ENCODE measurements at regions not wholly inside any gene's neighbourhood (a gene's known extent, or its start where the extent isn't known, plus 50 kb on each side); places are given as distances from the start of the nearest gene placed in this dataset.

DNA sequence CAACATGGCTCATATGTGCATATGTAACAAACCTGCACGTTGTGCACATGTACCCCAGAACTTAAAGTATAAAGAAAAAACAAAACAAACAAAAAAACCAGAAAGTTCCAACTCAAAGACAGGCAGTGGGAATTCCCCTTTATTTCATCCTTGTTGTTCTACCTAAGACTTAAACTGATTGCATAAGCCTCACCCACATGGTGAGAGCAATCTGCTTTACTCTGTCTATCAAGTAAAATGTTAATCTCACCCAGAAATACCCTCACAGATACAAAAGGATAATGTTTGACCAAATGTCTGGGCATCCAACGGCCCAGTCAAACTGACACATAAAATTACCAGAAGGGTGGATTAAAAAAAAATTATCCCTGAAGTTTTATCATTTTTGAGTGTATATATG is 190.9 kb upstream of the PLSCR5 start:
- Mint-ChIP-seq H3K4me3 (no peak overlapping the region), H3K9me3 (peaks cover 2% of the 10 kb centered on the region), H3K27me3 (ENCODE audit: low read depth) (no peaks in the 10 kb centered on the region), H3K27ac (no peak overlapping the region), H3K36me3 (ENCODE audit: low read depth) (no peaks in the 10 kb centered on the region), H3K4me1 (ENCODE audit: low read depth) (no peaks in the 10 kb centered on the region)
- intact Hi-C loops (cut with micrococcal nuclease) = no loop called here
- DNase-seq = no peak
- CTCF ChIA-PET = no interaction called here

DNA sequence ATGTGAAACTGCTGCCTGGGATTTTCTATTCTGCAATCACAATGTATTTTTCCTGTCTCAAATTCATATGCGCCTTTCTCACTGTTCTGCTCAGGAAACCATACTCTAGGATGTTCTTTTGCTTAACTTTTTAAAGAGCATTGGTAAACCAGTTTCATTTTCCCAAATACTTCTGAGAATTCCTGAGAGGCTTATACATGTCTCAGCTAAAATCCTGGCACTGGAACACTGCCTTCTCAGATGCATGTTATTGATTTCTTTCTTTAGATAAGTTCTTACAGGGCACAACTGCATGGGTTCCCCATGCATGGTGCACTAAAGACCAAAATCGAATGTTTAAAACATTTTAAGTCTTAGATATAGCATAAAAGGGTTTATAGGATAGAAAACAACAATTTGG is 178.3 kb upstream of the PLSCR5 start:
- H3K27me3 Mint-ChIP-seq (ENCODE audit: low read depth) = no peaks in the 10 kb centered on the region
- no peaks in the 10 kb centered on the region for H3K4me1 Mint-ChIP-seq (ENCODE audit: low read depth)
- no peak overlapping the region for H3K27ac Mint-ChIP-seq
- DNase-seq = no peak
- H3K4me3 Mint-ChIP-seq = no peak overlapping the region
- intact Hi-C loops (cut with micrococcal nuclease) = no loop called here
- no peaks in the 10 kb centered on the region for H3K36me3 Mint-ChIP-seq (ENCODE audit: low read depth)
- no peaks in the 10 kb centered on the region for H3K9me3 Mint-ChIP-seq
- CTCF ChIA-PET = no interaction called here

DNA sequence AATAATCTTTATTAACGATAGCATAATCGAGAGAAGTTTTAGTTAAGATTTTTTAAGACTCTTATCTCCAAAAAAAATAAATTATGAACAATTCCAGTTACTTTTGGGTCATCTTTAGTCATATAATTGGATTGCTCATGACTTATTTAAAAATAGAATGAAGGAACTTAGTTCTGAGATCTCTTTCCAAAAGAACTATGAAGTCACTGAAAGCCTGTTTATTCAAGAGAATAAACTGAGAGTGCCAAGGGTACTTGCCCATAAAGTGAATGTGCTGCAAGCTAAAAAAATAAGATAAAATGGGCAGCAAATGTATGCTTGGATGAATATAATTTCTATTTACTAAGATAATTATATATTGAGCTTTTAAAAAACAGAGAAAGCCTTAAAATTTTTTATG is 176.5 kb upstream of the PLSCR5 start:
- Mint-ChIP-seq H3K9me3 (no peaks in the 10 kb centered on the region), H3K27ac (no peak overlapping the region), H3K27me3 (ENCODE audit: low read depth) (no peaks in the 10 kb centered on the region), H3K4me1 (ENCODE audit: low read depth) (no peaks in the 10 kb centered on the region), H3K36me3 (ENCODE audit: low read depth) (no peaks in the 10 kb centered on the region), H3K4me3 (no peak overlapping the region)
- CTCF ChIA-PET = no interaction called here
- intact Hi-C loops (cut with micrococcal nuclease) = no loop called here
- no peak for DNase-seq

DNA sequence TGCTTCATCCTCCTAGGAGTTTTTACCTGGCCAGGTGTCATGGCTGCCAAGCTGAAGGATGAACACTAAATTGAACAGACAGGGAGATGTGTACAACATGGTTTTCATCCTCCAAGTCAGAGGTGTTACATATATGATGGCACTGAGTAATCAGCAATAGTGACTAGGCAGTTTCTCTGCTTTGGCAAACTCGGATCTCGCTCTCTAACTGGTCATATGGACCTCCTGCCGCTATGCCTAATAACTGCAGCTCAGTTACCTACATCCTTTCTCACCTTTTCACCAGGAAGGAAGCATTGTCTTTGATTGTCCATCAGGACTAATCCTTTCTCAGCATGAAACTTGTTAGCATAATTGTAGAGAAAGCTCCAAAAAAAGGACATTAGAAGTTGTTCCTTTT is 175.9 kb upstream of the PLSCR5 start:
- H3K4me1 Mint-ChIP-seq (ENCODE audit: low read depth) = no peaks in the 10 kb centered on the region
- no peak overlapping the region for H3K27ac Mint-ChIP-seq
- no peaks in the 10 kb centered on the region for H3K36me3 Mint-ChIP-seq (ENCODE audit: low read depth)
- no peak overlapping the region for H3K4me3 Mint-ChIP-seq
- no peak for DNase-seq
- intact Hi-C loops (cut with micrococcal nuclease) = no loop called here
- H3K9me3 Mint-ChIP-seq = no peaks in the 10 kb centered on the region
- CTCF ChIA-PET = no interaction called here
- H3K27me3 Mint-ChIP-seq (ENCODE audit: low read depth) = no peaks in the 10 kb centered on the region

DNA sequence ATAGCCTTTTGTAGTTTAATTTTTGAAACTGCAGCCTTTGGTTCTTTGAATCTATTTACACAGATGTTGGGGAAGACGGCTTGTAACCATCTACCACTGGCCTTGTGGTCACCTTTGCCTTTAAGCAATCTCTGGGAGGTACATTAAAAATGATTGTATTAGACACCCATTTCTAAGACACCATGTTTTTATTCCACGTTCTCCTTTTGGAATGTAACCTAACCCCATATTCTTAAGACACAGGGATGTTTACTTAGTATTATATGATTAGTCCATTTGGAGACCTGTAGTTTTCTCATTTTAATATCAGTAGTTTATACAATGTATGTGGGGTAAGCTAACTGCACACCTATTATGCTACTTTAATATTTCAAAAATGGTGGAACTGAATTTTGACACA is 175.1 kb upstream of the PLSCR5 start:
- Mint-ChIP-seq H3K9me3 (no peaks in the 10 kb centered on the region), H3K27ac (no peak overlapping the region), H3K4me1 (ENCODE audit: low read depth) (no peaks in the 10 kb centered on the region), H3K4me3 (no peak overlapping the region), H3K36me3 (ENCODE audit: low read depth) (no peaks in the 10 kb centered on the region), H3K27me3 (ENCODE audit: low read depth) (no peaks in the 10 kb centered on the region)
- CTCF ChIA-PET = no interaction called here
- intact Hi-C loops (cut with micrococcal nuclease) = no loop called here
- DNase-seq = no peak

DNA sequence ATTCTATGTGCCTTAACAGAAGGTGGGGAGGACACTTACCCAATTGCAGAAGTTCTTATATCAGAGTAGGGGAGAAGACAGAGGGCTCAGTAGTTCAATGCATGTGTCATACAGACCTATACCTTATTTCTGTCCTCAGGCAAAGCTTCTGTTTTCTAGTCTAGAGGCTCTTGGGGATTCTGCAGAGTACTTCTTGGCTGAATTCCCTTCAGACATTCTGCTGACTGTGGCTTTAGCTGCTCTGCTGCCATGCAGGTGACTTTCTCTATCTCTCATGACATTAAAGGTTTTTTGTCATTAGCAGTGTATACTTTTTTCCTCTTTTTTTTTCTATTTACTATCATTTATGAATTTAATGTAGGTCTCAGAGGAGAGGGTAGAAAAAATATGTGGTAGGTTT is 172.8 kb upstream of the PLSCR5 start:
- Mint-ChIP-seq H3K9me3 (no peaks in the 10 kb centered on the region), H3K27ac (no peak overlapping the region), H3K4me1 (ENCODE audit: low read depth) (no peaks in the 10 kb centered on the region), H3K4me3 (no peak overlapping the region), H3K36me3 (ENCODE audit: low read depth) (no peaks in the 10 kb centered on the region), H3K27me3 (ENCODE audit: low read depth) (no peaks in the 10 kb centered on the region)
- CTCF ChIA-PET = interaction anchor here (0.7 kb wide), 1 partner anchor 55 kb away, joined by 4 read pairs; no protein-coding TSS in a partner anchor
- intact Hi-C loops (cut with micrococcal nuclease) = no loop called here
- DNase-seq = no peak

DNA sequence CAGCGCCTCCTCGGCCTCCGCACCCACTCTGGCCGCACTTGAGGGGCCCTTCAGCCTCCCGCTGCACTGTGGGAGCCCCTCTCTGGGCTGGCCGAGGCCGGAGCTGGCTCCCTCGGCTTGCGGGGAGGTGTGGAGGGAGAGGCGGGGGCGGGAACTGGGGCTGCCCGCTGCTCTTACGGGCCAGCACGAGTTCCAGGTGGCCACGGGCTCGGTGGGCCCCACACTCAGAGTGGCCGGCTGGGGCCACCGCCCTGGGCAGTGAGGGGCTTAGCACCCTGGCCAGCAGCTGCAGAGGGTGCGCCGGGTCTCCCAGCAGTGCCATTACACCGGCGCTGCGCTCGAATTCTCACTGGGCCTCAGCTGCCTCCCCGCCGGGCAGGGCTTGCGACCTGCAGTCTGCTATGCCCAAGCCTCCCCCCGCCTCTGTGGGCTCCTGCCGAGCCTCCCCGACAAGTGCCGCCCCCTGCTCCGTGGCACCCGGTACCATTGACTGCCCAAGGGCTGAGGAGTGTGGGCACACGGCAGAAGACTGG is 167.1 kb upstream of the PLSCR5 start:
- Mint-ChIP-seq H3K9me3 (no peaks in the 10 kb centered on the region), H3K27ac (no peak overlapping the region), H3K27me3 (ENCODE audit: low read depth) (no peaks in the 10 kb centered on the region), H3K4me3 (no peak overlapping the region), H3K36me3 (ENCODE audit: low read depth) (no peaks in the 10 kb centered on the region), H3K4me1 (ENCODE audit: low read depth) (no peaks in the 10 kb centered on the region)
- CTCF ChIA-PET = no interaction called here
- no peak for DNase-seq
- intact Hi-C loops (cut with micrococcal nuclease) = no loop called here

DNA sequence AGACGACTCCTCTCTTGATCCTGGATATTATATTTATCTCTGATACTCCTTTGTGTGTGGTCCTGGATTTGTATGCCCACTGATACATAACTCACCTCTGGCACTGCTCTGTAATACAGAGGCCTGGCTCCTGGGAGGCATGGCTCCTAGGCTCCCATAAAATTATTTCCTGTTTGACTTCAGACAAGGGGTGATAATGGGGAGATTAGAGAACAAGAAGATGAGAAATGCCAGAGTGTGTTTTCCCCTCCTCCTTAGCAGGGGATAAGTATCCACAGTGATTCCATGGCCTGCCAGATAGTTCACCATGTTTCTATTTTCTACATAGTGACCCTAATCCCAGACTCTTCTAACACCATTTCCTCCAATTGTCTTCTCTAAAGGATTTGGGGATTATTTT is 165.7 kb upstream of the PLSCR5 start:
- H3K4me1 Mint-ChIP-seq (ENCODE audit: low read depth) = no peaks in the 10 kb centered on the region
- no peaks in the 10 kb centered on the region for H3K36me3 Mint-ChIP-seq (ENCODE audit: low read depth)
- no peaks in the 10 kb centered on the region for H3K9me3 Mint-ChIP-seq
- CTCF ChIA-PET = no interaction called here
- H3K4me3 Mint-ChIP-seq = no peak overlapping the region
- no peak for DNase-seq
- intact Hi-C loops (cut with micrococcal nuclease) = no loop called here
- no peaks in the 10 kb centered on the region for H3K27me3 Mint-ChIP-seq (ENCODE audit: low read depth)
- H3K27ac Mint-ChIP-seq = no peak overlapping the region

DNA sequence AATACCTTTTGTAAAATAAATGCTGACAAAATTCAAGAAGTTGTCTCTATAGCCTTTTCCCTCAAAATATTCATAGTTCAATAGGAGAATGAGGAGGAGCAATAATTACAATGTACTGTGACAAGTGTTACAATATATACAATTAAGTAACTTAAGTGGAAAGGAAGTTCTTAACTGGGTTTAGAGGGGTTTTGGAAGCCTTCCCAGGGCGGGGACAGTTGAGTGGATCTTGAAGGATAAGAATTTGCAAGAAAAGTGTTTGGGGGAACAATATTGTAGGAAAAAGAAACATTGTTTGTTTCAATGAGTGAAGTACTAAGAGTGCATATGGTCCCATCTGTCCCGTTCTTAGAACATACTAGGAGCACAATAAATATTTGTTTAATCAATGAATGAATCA is 165.2 kb upstream of the PLSCR5 start:
- Mint-ChIP-seq H3K36me3 (ENCODE audit: low read depth) (no peaks in the 10 kb centered on the region), H3K27me3 (ENCODE audit: low read depth) (no peaks in the 10 kb centered on the region), H3K9me3 (no peaks in the 10 kb centered on the region), H3K4me3 (no peak overlapping the region), H3K4me1 (ENCODE audit: low read depth) (no peaks in the 10 kb centered on the region), H3K27ac (no peak overlapping the region)
- intact Hi-C loops (cut with micrococcal nuclease) = no loop called here
- DNase-seq = no peak
- CTCF ChIA-PET = no interaction called here

DNA sequence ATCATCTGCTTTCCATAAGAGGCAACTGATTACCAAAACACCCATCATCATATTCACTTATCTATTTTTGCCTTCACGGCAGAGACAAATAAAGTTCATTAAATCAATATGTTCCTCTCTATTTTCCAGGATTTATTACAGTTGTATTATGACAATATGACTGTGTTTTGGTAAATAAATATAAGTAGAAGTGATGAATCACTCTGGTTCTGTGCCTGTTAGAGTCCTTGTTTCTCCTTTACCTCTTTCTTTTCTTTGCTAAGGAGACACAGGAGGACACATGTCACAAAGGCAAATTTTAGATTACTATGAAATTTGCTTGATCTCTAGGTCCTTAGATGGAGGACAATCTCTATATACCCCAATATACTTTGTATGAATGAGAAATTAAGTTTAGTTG is 152.6 kb upstream of the PLSCR5 start:
- no peak for DNase-seq
- H3K27me3 Mint-ChIP-seq (ENCODE audit: low read depth) = no peaks in the 10 kb centered on the region
- no peak overlapping the region for H3K27ac Mint-ChIP-seq
- H3K4me1 Mint-ChIP-seq (ENCODE audit: low read depth) = no peaks in the 10 kb centered on the region
- H3K9me3 Mint-ChIP-seq = peaks cover 2% of the 10 kb centered on the region
- H3K36me3 Mint-ChIP-seq (ENCODE audit: low read depth) = no peaks in the 10 kb centered on the region
- intact Hi-C loops (cut with micrococcal nuclease) = no loop called here
- no peak overlapping the region for H3K4me3 Mint-ChIP-seq
- CTCF ChIA-PET = no interaction called here

DNA sequence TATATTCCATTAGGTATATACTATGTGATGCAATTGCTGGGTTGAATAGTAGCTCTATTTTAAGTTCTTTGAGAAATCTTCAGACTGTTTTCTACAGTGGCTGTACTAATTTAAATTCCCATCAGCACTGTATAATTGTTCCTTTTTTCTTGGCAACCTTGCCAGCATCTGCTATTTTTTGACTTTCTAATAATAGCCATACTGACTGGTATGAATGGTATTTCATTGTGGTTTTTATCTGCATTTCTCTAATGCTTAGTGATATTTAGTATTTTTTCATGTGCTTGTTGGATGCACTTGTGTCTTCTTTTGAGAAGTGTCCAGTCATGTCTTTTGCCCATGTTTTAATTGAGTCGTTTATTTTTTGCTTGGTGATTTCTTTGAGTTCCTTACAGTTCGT is 145.1 kb upstream of the PLSCR5 start:
- CTCF ChIA-PET = interaction anchor here (0.6 kb wide), 1 partner anchor 185 kb away, joined by 3 read pairs; no protein-coding TSS in a partner anchor
- no peak for DNase-seq
- Mint-ChIP-seq H3K27me3 (ENCODE audit: low read depth) (no peaks in the 10 kb centered on the region), H3K4me1 (ENCODE audit: low read depth) (no peaks in the 10 kb centered on the region), H3K27ac (no peak overlapping the region), H3K9me3 (peaks cover 8% of the 10 kb centered on the region), H3K4me3 (no peak overlapping the region), H3K36me3 (ENCODE audit: low read depth) (no peaks in the 10 kb centered on the region)
- intact Hi-C loops (cut with micrococcal nuclease) = no loop called here

DNA sequence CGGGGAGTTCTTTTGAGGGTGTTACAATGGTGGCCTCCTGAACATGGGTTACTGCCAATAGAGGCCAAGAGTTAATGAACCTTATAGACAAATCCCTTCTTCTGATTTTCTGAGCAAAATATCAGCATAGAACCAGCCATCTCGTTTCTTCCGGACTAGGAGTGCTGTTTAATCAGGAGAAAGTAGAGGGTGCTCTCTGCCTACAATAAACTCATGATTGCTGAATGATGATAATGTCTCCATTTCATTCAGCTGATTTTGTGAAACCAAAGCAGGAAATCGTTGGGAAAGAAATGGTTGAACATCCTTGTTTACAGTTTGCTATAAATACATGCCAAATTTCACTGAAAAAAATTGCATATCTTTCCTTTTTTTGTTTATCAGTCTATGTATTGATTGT is 142.8 kb upstream of the PLSCR5 start:
- H3K4me3 Mint-ChIP-seq = no peak overlapping the region
- CTCF ChIA-PET = interaction anchor here (0.6 kb wide), 1 partner anchor 313 kb away, joined by 3 read pairs; no protein-coding TSS in a partner anchor
- H3K27me3 Mint-ChIP-seq (ENCODE audit: low read depth) = no peaks in the 10 kb centered on the region
- no peak for DNase-seq
- intact Hi-C loops (cut with micrococcal nuclease) = no loop called here
- peaks cover 6% of the 10 kb centered on the region for H3K9me3 Mint-ChIP-seq
- no peaks in the 10 kb centered on the region for H3K4me1 Mint-ChIP-seq (ENCODE audit: low read depth)
- no peak overlapping the region for H3K27ac Mint-ChIP-seq
- no peaks in the 10 kb centered on the region for H3K36me3 Mint-ChIP-seq (ENCODE audit: low read depth)

DNA sequence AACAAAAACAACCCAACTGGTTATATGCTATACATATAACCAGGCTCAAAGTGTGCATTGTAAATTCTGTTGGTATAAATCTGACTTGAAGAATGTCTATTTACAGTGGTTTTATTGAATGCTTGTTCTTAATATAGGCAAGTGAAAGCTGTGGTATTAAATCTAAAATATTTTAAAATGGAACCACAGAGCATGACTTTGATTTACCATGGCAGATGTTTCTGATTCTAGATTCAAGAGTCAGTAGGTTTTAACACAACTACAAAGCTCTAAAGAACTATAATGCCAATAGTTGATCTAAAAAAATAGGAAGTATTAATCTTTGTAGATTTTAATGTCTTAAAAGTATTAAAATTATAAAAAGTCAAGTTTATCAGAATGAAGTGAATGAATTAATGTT is 141.9 kb upstream of the PLSCR5 start:
- H3K4me1 Mint-ChIP-seq (ENCODE audit: low read depth) = no peaks in the 10 kb centered on the region
- H3K9me3 Mint-ChIP-seq = peaks cover 5% of the 10 kb centered on the region
- no peaks in the 10 kb centered on the region for H3K36me3 Mint-ChIP-seq (ENCODE audit: low read depth)
- CTCF ChIA-PET = no interaction called here
- DNase-seq = no peak
- H3K4me3 Mint-ChIP-seq = no peak overlapping the region
- no peaks in the 10 kb centered on the region for H3K27me3 Mint-ChIP-seq (ENCODE audit: low read depth)
- no peak overlapping the region for H3K27ac Mint-ChIP-seq
- intact Hi-C loops (cut with micrococcal nuclease) = no loop called here

DNA sequence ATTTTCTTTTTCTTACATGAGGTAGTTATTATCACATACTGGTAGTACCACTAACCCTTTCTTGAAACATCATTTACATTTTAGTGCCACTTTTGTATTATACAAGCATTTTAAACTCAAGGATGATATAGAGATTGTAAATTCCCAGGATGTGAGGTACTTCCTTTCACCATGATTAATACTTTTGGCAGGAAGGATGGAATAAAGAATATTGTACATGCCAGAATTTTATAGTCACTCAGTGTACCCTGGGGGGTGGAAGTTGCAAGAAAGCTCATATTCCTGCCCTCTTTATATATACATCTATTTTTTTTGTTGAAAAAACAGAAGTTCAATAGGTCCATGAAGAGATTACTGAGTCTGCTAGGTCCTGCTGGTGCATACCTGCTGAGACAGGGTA is 141.0 kb upstream of the PLSCR5 start:
- H3K4me3 Mint-ChIP-seq = no peak overlapping the region
- no peak for DNase-seq
- H3K9me3 Mint-ChIP-seq = no peaks in the 10 kb centered on the region
- CTCF ChIA-PET = no interaction called here
- no peak overlapping the region for H3K27ac Mint-ChIP-seq
- intact Hi-C loops (cut with micrococcal nuclease) = no loop called here
- no peaks in the 10 kb centered on the region for H3K4me1 Mint-ChIP-seq (ENCODE audit: low read depth)
- H3K36me3 Mint-ChIP-seq (ENCODE audit: low read depth) = no peaks in the 10 kb centered on the region
- H3K27me3 Mint-ChIP-seq (ENCODE audit: low read depth) = no peaks in the 10 kb centered on the region

Data from activated naive CD4-positive, alpha-beta T cell treated with anti-CD3 and anti-CD28 coated beads for 36 hours (primary cell).